Common myeloid progenitor, CD34-positive (primary cell): ENCODE measurements at regions not wholly inside any gene's neighbourhood (a gene's known extent, or its start where the extent isn't known, plus 50 kb on each side); places are given as distances from the start of the nearest gene placed in this dataset.

Experiments used
- CTCF ChIA-PET: fragments of 350-600 bp; sonication (Branson Sonifier 250); formaldehyde crosslinking; loops from one replicate; lab custom pipeline; 2021; ENCODE audit warnings: antibody characterized with exemption; lab: Charles Lee
- POLR2A ChIA-PET: fragments of 350-600 bp; sonication (Branson Sonifier 250); formaldehyde crosslinking; loops from one replicate; lab custom pipeline; 2021; ENCODE audit warnings: antibody characterized with exemption; lab: Charles Lee
- DNase-seq, 3 donors: peaks; one replicate each; pipeline versions ENCODE4 v3.0.0 to v3.0.0-alpha.2; 2013
- H3K27ac ChIP-seq, 2 experiments: 1 replicate in 1 of 2; 2 replicates in 1 of 2; pipeline ENCODE4 v1.7.0; 2013; ENCODE audit warnings: inconsistent platforms in 2 of 2, low read length in 2 of 2, mild to moderate bottlenecking in 2 of 2, low read depth in 1 of 2, moderate library complexity in 1 of 2; ENCODE audit not compliant: severe bottlenecking in 2 of 2, insufficient read depth in 1 of 2, poor library complexity in 1 of 2
- H3K27me3 ChIP-seq, 5 experiments: replicated peaks in 2 of 5; 1 replicate in 3 of 5; 2 replicates in 2 of 5; pipeline versions ENCODE4 v1.6.1 to v1.7.0; 2013; ENCODE audit warnings: low read length in 4 of 5, mild to moderate bottlenecking in 2 of 5, moderate library complexity in 2 of 5, inconsistent platforms in 1 of 5; ENCODE audit not compliant: insufficient read depth in 5 of 5, control insufficient read depth in 4 of 5
- H3K36me3 ChIP-seq, 4 experiments: 1 replicate in 2 of 4; 2 replicates in 2 of 4; pipeline versions ENCODE4 v1.6.1 to v1.7.0; 2013; ENCODE audit warnings: low read length in 3 of 4, control low read depth in 1 of 4, mild to moderate bottlenecking in 1 of 4; ENCODE audit not compliant: control insufficient read depth in 4 of 4, insufficient read depth in 4 of 4
- H3K4me1 ChIP-seq, 4 experiments: 1 replicate in 3 of 4; 2 replicates in 1 of 4; pipeline versions ENCODE4 v1.6.1 to v1.7.1; 2013; ENCODE audit warnings: low read length in 3 of 4, mild to moderate bottlenecking in 3 of 4, control low read depth in 1 of 4, inconsistent platforms in 1 of 4, moderate library complexity in 1 of 4; ENCODE audit not compliant: control insufficient read depth in 4 of 4, insufficient read depth in 4 of 4; ENCODE audit errors: control extremely low read depth in 1 of 4
- H3K4me3 ChIP-seq, 7 experiments: 1 replicate in 4 of 7; 2 replicates in 3 of 7; pipeline versions ENCODE4 v1.5.1 to v1.7.0; 2013; ENCODE audit warnings: mild to moderate bottlenecking in 7 of 7, low read length in 6 of 7, moderate library complexity in 6 of 7, inconsistent platforms in 2 of 7, low read depth in 2 of 7, control low read depth in 1 of 7; ENCODE audit not compliant: insufficient read depth in 4 of 7, control insufficient read depth in 1 of 7; ENCODE audit errors: extremely low read depth in 1 of 7
- H3K9me3 ChIP-seq, 5 experiments: 1 replicate in 4 of 5; 2 replicates in 1 of 5; pipeline versions ENCODE4 v1.6.1 to v1.7.1; 2013; ENCODE audit warnings: low read length in 4 of 5, mild to moderate bottlenecking in 2 of 5, inconsistent platforms in 1 of 5, low read depth in 1 of 5, moderate library complexity in 1 of 5; ENCODE audit not compliant: control insufficient read depth in 4 of 5, insufficient read depth in 2 of 5; ENCODE audit errors: control extremely low read depth in 1 of 5
- WGBS: methylation state at CpG from one replicate; pipeline ENCODE4 v1.1.5; 2013; ENCODE audit not compliant: insufficient coverage; 5-methylcytosine and 5-hydroxymethylcytosine counted together

DNA sequence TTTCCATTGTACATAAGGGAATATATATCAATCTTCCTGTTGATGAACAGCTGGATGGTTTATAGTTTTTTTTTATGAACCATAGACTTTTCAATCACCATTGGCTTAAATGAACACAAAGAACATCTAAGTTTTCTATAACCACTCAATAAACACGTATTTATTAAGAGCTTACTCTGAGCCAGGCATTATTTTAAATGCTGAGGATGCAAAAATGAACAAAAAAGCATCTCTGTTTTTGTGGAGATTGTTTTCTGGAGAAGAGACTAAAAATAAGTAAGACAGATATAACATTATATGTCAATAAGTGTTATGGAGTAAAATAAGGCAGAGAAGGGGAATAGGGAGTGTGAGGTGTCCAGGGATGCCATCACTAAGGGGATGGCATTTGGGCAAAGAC, 52.1 kb upstream of the SLC24A2 start:
- H3K9me3 ChIP-seq: no peaks in the 10 kb centered on the region
- no peaks in the 10 kb centered on the region for H3K4me1 ChIP-seq
- CTCF ChIA-PET: no interaction called here
- no peaks in the 10 kb centered on the region for H3K36me3 ChIP-seq
- DNase-seq: no peak
- POLR2A ChIA-PET: no interaction called here
- H3K27me3 ChIP-seq: no peaks in the 10 kb centered on the region
- H3K4me3 ChIP-seq: no peak overlapping the region
- no peak overlapping the region for H3K27ac ChIP-seq
- no CpG with 5 or more reads among the region's 1 CpG for WGBS
